Right cardiac atrium (tissue), 5 donors: ENCODE measurements at regions not wholly inside any gene's neighbourhood (a gene's known extent, or its start where the extent isn't known, plus 50 kb on each side); places are given as distances from the start of the nearest gene placed in this dataset.
A peak's percentile ranks its signal among the peaks of the same experiment; 100 is the strongest.

ENCODE experiments used
- ATAC-seq, 2 donors: fragments of 200-7000 bp; cut with Tn5 transposase; one replicate each; pipeline versions ENCODE4 v1.8.0 to v1.9.1; 2020; ENCODE audit warnings: moderate library complexity in 2 of 2, mild to moderate bottlenecking in 1 of 2
- DNase-seq, 3 donors: peaks; one replicate each; pipeline ENCODE4 v3.0.0-alpha.2; 2020
- H3K27ac ChIP-seq: one replicate; pipeline ENCODE4 v1.5.1; 2013; ENCODE audit warnings: mild to moderate bottlenecking, low read length, control low read depth, moderate library complexity
- H3K27me3 ChIP-seq: one replicate; pipeline ENCODE4 v1.6.1; 2013; ENCODE audit not compliant: control insufficient read depth, insufficient read depth
- H3K4me1 ChIP-seq: one replicate; pipeline ENCODE4 v1.6.1; 2013; ENCODE audit warnings: low read length; ENCODE audit not compliant: control insufficient read depth, insufficient read depth
- H3K4me3 ChIP-seq: one replicate; pipeline ENCODE4 v1.5.1; 2013; ENCODE audit warnings: low read length, control low read depth
- H3K9me3 ChIP-seq: one replicate; pipeline ENCODE4 v1.6.1; 2013; ENCODE audit warnings: low read length; ENCODE audit not compliant: control insufficient read depth
- WGBS: extraction: QIAGEN DNeasy Blood & Tissue Kit; methylation state at CpG from one replicate; pipeline ENCODE4 v1.1.7; 2013; 5-methylcytosine and 5-hydroxymethylcytosine counted together
- intact Hi-C, 4 donors: fragments of 100-400 bp; cut with DNase I; formaldehyde crosslinking; loops; one replicate each; pipeline versions ENCODE4 v1.11.0 to v1.14.0; 2022 to 2023
- donor health status: healthy with polysubstance abuse.
- donor health status: DM: no; HTN: yes; CAD: no.
- donor health status: DM: no; HTN: no; CAD: no.
- donor health status: DM: no; HTN: yes; CAD: no; lungs with severe emphysema.
- donor health status: DM: yes; HTN: yes; CAD: no.

DNA sequence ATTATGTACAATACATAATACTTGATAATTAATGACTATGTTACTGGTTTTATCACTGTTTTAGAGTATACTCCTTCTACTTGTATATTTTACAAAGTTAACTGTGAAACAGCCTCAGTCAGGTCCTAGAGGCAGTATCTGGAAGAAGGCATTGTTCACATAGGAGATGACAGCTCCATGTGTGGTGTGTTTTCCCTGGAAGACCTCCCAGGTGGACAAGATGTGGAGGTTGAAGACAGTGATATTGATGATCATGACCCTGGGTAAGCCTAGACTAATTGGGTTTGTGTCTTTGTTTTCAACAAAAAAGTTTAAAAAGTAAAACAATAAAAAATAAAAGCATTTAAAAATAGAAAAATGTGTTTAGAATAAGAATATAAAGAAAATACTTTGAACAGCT is 96.4 kb downstream of the TRIB2 start:
- ATAC-seq = no peak
- H3K9me3 ChIP-seq = no peaks in the 10 kb centered on the region
- H3K4me1 ChIP-seq = peaks cover 17% of the 10 kb centered on the region
- intact Hi-C loops = loop anchor here in 2 of 4 donors (10.0 kb wide), 2 partner anchors 78 to 88 kb away; no protein-coding TSS in a partner anchor
- no peaks in the 10 kb centered on the region for H3K27me3 ChIP-seq
- DNase-seq = no peak
- H3K4me3 ChIP-seq = no peak overlapping the region
- no peak overlapping the region for H3K27ac ChIP-seq

DNA sequence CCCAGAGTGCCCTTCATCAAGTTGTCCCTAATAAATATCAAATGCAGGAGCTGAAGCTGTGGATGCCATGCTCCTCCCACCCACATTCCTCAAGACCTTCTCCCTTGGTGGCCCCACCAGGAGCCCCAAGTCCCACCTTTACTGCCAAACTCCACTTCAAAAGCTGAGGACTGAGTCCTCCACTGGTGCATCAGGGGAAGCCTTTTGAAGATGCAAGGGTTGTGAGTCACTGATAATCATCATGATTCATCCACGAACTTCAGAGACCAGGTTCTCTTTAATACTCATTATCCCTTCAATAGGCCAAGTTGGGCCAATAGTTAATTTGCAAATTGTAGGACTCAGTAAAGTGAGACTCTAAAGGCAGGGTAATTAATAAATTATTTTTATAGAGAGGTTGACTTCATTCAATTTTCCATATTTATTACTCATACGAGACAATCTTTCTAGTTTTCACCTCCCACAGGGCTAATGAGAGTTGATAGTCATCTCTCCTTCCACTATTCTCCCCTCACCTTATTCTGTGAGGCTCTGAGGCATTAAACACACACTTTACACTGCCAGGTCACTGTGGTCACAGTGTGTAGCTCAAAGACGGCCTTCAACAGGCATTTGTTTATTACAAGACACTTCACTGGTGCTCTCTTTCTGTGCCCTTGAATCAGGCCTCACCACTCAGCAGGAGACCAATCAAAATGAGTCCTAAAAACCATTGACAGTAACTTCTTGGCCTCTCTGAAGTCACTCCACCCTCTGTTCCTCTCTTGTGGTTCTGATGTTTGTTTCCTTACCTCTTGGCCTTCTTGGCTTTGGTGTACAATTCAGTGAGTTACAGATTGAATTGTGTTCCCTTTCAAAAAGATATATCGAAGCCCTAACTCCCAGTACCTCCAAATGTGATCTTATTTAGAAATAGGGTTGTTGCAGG is 99.9 kb downstream of the TRIB2 start:
- intact Hi-C loops = loop anchor here in 2 of 4 donors (10.0 kb wide), 2 partner anchors 82 to 92 kb away; no protein-coding TSS in a partner anchor
- Histone ChIP-seq H3K27me3 (no peaks in the 10 kb centered on the region), H3K4me3 (no peak overlapping the region), H3K4me1 (peaks cover 12% of the 10 kb centered on the region), H3K27ac (peak overlapping the region; percentile 36), H3K9me3 (no peaks in the 10 kb centered on the region)
- ATAC-seq (no peak), DNase-seq (no peak)
- WGBS = 91% methylated on average over 4 of the region's 4 CpGs

DNA sequence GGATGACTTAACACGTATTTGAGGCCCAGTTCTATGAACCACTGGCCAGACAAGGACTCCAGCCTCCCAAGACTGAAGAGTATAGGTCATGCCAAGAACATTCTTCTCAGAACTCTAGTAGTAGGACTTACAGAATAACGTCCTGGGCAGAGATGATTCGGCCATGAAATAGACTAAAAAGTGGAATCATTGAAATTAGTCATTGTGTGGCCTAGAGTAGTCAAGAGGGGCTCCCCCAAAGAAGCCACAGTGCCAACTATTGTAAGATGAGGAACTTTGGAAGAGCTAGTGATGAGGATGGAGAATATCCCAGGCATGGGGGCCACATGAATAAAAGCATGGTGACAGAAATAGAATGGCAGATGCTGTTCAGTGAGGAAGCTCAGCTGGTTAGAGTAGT is 101.1 kb downstream of the TRIB2 start:
- Histone ChIP-seq H3K9me3 (no peaks in the 10 kb centered on the region), H3K4me1 (peaks cover 12% of the 10 kb centered on the region), H3K4me3 (no peak overlapping the region), H3K27me3 (no peaks in the 10 kb centered on the region), H3K27ac (peak overlapping the region; percentile 89)
- ATAC-seq (no peak), DNase-seq (no peak)
- 77% methylated on average over 3 of the region's 3 CpGs for WGBS
- intact Hi-C loops = loop anchor here in 2 of 4 donors (10.0 kb wide), 2 partner anchors 83 to 93 kb away; no protein-coding TSS in a partner anchor

DNA sequence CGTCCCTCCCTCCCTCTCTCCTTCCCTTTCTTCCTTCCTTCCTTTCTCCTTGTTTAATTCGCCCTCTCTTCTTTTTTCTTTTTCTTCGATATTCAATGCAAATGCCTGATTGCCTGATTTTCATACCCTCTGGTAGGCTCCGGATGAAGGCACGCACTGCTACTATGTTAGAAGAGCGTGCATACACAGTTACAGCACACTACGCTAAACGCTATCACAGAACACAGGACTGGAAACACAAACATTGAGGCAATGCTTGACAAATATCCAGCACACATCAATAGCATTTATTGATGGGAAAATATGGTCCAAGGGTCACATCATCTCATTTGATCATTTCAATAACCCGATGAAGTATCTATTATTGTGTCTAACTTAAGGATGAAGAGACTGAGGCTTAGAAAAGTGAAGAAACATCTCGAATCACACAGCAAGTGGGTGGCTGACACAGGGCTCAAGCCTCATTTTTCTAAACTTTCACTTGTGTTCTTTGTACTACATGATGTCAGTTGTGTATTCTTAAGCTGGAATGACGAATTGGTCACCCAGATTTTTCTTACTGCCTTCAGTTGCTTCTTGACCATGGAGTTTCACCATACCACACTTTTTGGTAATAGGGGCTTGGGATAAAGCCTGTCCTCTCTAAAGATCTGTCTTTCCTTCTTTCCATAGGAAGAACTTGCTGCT is 101.8 kb downstream of the TRIB2 start:
- no peaks in the 10 kb centered on the region for H3K9me3 ChIP-seq
- DNase-seq = no peak
- intact Hi-C loops = loop anchor here in 2 of 4 donors (10.0 kb wide), 2 partner anchors 84 to 94 kb away; no protein-coding TSS in a partner anchor
- ATAC-seq = peak; percentile 50 to 69
- peaks cover 13% of the 10 kb centered on the region for H3K4me1 ChIP-seq
- H3K27ac ChIP-seq = peak overlapping the region; percentile 89
- H3K27me3 ChIP-seq = no peaks in the 10 kb centered on the region
- WGBS = 70% methylated on average over 11 of the region's 11 CpGs
- no peak overlapping the region for H3K4me3 ChIP-seq

DNA sequence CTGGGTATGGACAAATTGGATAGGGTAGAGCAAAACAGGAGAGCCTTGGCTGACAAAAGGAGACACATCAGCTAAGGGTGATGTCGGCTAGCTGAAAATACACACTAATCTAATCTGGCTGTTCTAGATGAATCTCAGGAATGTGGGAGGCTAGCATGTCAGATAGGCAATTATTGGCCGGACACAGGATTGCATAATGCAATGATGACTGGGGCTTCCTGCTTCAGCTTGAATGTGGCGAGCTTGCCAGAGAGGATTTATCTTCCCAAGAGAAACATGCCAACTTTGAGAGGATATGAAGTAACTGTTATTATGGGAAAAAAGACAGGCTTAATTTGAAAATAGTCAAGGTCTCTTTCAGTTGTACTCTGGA is 102.4 kb downstream of the TRIB2 start:
- peak overlapping the region; percentile 89 for H3K27ac ChIP-seq
- intact Hi-C loops = loop anchor here in 2 of 4 donors (10.0 kb wide), 2 partner anchors 84 to 94 kb away; no protein-coding TSS in a partner anchor
- DNase-seq = peak; percentile 78 to 86 (median 83)
- ATAC-seq = peak; percentile 98
- no peaks in the 10 kb centered on the region for H3K9me3 ChIP-seq
- H3K27me3 ChIP-seq = no peaks in the 10 kb centered on the region
- peaks cover 16% of the 10 kb centered on the region for H3K4me1 ChIP-seq
- no peak overlapping the region for H3K4me3 ChIP-seq
- 2% methylated on average over 3 of the region's 3 CpGs for WGBS

DNA sequence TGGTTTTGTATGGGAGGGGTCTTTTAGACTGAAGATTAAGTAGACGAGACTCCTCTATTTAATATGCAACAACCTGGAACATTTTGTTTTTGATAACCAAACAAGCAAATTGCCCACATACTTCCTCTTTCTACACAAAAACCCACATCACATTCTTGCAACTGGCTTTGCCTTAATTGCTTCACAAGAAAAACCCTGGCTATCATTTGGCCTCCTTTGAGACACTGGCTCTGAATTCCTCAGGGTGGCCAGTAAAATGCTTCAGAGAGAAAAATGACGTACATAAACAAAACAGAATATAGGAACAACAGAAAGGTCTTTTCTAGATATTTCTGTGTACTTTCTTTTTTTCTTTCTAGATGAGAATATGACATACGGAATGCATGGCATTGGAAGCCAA is 103.0 kb downstream of the TRIB2 start:
- peaks cover 18% of the 10 kb centered on the region for H3K4me1 ChIP-seq
- H3K27ac ChIP-seq = no peak overlapping the region
- no peaks in the 10 kb centered on the region for H3K9me3 ChIP-seq
- H3K27me3 ChIP-seq = no peaks in the 10 kb centered on the region
- ATAC-seq (peak; percentile 9 to 12), DNase-seq (no peak)
- no peak overlapping the region for H3K4me3 ChIP-seq
- 22% methylated on average over 3 of the region's 3 CpGs for WGBS
- intact Hi-C loops = loop anchor here in 2 of 4 donors (10.0 kb wide), 3 partner anchors 85 to 105 kb away; no protein-coding TSS in a partner anchor

DNA sequence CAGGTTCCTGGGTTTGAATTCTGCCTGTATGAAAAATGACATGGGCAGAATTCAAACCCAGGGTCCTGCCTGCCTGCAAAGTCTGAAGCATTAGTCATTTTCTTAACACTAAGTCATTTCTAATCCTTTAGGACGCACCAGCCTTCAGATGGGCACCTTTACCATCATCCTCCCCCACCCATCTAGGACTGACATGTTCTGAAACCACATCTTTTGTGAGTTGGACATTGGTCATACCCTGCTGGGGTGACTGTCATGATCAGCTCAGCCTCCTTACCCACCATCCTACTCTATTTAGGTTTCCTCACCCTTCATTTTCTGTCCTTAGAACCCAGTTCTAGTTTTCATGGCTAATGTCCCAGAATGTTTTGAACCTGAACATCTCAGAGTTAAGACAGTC is 104.9 kb downstream of the TRIB2 start:
- no peak for DNase-seq
- no peak for ATAC-seq
- Histone ChIP-seq H3K4me3 (no peak overlapping the region), H3K27me3 (no peaks in the 10 kb centered on the region), H3K4me1 (peaks cover 18% of the 10 kb centered on the region), H3K27ac (no peak overlapping the region), H3K9me3 (no peaks in the 10 kb centered on the region)
- 98% methylated on average over 1 of the region's 1 CpG for WGBS
- intact Hi-C loops = loop anchor here in 1 of 4 donors (10.0 kb wide), 1 partner anchor 103 kb away; no protein-coding TSS in a partner anchor

DNA sequence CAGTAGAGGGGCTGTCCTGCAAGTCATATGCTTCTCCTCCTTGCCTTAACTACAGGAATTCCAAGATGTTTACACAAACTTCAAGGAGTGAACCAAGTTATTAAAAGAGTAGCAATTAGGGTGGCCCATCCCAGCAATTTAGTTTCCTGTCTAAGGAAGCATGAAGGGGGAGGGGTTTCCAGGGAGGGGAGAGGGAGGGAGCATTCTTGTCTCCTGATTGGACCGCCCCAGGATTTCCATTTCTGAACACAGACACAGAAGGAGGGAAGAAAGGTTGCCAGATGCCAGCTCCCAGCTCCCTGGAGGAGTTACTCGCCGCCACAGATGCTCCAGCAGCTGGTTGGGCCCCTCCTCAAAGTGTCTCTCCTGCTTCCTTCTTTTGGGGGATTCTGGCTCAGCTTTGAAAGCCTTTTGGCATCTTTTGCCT is 107.6 kb downstream of the TRIB2 start:
- DNase-seq = peak; percentile 58 to 73 (median 72)
- peaks cover 6% of the 10 kb centered on the region for H3K4me1 ChIP-seq
- no peak overlapping the region for H3K4me3 ChIP-seq
- H3K9me3 ChIP-seq = no peaks in the 10 kb centered on the region
- intact Hi-C loops = loop anchor here in 1 of 4 donors (10.0 kb wide), 1 partner anchor 100 kb away; no protein-coding TSS in a partner anchor
- ATAC-seq = peak; percentile 69 to 76
- peak overlapping the region; percentile 98 for H3K27ac ChIP-seq
- H3K27me3 ChIP-seq = no peaks in the 10 kb centered on the region
- 30% methylated on average over 3 of the region's 3 CpGs for WGBS

DNA sequence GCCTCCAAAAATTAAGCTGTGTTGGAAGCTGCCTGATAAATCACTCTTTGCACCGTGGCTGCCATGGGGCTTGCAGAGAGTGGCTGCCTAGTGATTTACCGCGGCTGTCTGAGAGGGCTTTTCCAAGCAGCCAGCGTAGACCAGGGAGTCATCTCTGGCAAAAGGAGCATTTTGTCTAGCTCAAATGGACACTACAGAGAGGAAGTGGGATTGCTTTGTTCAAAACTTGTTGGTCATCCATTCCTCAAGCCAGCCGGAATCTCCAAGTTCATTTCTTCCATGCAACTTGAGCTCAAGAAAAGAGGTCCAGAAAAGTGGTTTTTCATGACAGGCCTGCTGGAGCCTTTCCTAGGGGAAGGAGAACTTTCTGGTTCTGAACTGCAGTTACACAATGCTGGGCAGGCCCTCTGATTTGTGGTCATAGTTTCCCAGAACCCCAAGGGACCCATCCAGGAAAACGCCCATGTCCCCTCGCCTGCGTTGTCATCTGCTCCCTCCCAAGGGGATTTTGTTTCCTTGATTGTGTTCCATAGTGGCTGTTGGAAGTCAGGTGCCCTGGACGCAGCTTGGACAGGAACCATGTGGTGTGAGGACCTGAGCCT is 108.1 kb downstream of the TRIB2 start:
- Histone ChIP-seq H3K4me3 (no peak overlapping the region), H3K27ac (peak overlapping the region; percentile 98), H3K27me3 (no peaks in the 10 kb centered on the region), H3K4me1 (peaks cover 6% of the 10 kb centered on the region), H3K9me3 (no peaks in the 10 kb centered on the region)
- intact Hi-C loops = loop anchor here in 1 of 4 donors (10.0 kb wide), 1 partner anchor 100 kb away; no protein-coding TSS in a partner anchor
- ATAC-seq (peak; percentile 80 to 90), DNase-seq (peak; percentile 79 to 86 (median 84))
- WGBS = 34% methylated on average over 9 of the region's 9 CpGs

DNA sequence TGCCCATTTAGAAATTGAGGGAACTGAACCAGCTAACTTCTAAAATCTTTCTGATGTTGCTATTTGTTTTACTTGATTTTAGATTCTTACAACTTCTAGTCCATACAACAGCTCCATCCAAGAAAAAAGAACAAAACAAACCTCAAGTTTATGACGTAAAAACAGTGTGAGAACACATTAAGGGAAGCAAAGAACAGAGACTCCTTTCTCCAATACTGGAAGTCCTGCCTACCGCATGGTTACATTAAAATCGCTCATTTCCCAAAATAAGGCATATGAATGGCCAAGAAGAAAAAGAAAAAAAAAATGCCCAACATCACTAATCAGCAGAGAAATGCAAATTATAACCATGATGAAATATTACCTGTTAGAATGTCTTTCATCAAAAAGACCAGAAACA is 110.0 kb downstream of the TRIB2 start:
- H3K27me3 ChIP-seq = no peaks in the 10 kb centered on the region
- intact Hi-C loops = loop anchor here in 1 of 4 donors (10.0 kb wide), 1 partner anchor 98 kb away; no protein-coding TSS in a partner anchor
- H3K27ac ChIP-seq = no peak overlapping the region
- no peaks in the 10 kb centered on the region for H3K9me3 ChIP-seq
- H3K4me3 ChIP-seq = no peak overlapping the region
- WGBS = 86% methylated on average over 3 of the region's 3 CpGs
- DNase-seq = no peak
- H3K4me1 ChIP-seq = peaks cover 6% of the 10 kb centered on the region
- ATAC-seq = no peak
